CD4-positive, alpha-beta T cell treated with Interleukin-12 subunit alpha and Interleukin-12 subunit beta, for 1 hour (primary cell): ENCODE measurements at regions not wholly inside any gene's neighbourhood (a gene's known extent, or its start where the extent isn't known, plus 50 kb on each side); places are given as distances from the start of the nearest gene placed in this dataset.
"Not testable (repeated sequence)": the region's sequence is repeated elsewhere in the genome, so short reads cannot be mapped to it uniquely, and the experiment has no call there.

Source experiments
- DNase-seq: peaks from one replicate; pipeline ENCODE4 v3.0.0-alpha.2; 2020

DNA sequence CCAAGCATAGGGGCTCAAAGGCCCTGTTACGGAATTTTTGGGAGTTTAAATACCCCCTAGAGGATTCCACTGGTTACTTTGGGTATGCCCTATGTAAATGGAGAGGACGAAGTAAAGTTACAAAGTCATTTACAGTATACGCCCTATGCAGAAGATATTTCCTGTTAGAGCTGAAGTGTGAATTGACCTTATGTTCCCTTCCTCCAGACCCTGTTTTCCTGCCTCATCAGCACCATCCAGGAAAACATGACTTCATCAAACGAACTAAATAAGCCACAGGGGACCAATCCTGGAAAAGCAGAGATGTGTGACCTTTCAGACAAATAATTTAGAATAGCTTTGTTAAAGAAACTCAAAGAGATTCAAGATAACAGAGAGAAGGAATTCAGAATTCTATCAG lies 177.4 kb downstream of the SQOR start:
- no peak for DNase-seq

DNA sequence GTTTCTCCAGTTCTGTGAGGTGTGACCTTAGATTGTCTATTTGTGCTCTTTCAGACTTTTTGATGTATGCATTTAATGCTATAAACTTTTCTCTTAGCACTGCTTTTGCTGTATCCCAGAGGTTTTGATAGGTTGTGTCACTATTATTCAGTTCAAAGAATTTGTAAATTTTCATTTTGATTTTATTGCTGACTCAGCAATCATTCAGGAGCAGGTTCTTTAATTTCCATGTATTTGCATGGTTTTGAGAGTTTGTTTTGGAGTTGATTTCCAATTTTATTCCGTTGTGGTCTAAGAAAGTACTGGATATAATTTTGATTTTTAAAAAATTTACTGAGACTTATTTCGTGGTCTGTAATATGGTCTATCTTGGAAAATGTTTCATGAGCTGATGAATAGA lies 182.7 kb downstream of the SQOR start:
- not testable (repeated sequence) for DNase-seq

DNA sequence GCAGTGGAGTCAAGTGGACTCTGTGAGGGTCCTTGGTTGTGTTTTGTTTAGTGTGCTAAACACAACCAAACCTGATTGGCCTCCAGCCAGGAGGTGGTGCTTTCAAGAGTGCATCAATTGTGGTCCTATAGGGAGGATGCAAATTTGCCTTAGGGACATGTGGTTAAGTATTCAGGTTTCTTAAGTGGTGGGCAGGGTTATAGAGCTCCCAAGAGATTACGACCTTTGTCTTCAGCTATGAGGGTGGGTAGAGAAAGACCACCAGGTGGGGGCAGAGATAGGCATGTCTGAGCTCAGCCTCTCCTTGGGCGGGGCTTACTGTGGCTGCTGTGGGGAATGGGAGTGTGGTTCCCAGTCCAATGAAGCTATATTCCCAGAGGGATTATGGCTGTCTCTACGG lies 186.6 kb downstream of the SQOR start:
- DNase-seq: no peak

DNA sequence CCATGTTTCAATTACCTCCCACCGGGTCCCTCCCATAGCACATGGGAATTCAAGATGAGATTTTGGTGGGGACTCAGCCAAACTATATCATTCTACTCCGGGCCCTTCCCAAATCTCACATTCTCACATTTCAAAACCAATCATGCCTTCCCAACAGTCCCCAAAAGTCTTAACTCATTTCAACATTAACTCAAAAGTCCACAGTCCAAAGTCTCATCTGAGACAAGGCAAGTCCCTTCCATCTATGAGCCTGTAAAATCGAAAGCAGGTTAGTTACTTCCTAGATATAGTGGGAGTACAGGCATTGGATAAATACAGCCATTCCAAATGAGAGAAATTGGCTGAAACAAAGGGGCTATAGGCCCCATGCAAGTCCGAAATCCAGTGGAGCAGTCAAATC lies 188.1 kb downstream of the SQOR start:
- not testable (repeated sequence) for DNase-seq

- DNase-seq: no peak
Observed at GRCh38 chr15:45827275-45827674, 192.4 kb downstream of the SQOR start.

DNA sequence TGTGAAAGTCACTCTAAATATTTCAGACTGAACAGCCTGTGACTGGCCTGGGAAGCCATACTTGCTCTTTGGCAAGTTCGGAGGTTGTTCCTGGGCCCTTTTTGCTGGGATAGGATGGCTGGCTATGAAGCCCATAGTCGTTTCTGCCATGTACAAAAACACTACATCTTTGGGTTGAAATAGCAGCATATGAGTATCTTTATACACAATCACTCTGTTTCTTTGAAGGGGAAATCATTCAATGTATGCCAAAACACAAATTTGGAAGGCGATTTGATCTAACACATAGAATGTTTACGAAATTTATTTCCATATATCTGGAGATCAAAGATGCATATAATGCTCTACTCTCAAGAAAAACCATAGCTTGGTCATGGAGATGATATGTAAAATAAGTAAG lies 192.9 kb downstream of the SQOR start:
- DNase-seq: no peak

- DNase-seq: no peak
Observed at GRCh38 chr15:45829336-45830153, 194.7 kb downstream of the SQOR start.

DNA sequence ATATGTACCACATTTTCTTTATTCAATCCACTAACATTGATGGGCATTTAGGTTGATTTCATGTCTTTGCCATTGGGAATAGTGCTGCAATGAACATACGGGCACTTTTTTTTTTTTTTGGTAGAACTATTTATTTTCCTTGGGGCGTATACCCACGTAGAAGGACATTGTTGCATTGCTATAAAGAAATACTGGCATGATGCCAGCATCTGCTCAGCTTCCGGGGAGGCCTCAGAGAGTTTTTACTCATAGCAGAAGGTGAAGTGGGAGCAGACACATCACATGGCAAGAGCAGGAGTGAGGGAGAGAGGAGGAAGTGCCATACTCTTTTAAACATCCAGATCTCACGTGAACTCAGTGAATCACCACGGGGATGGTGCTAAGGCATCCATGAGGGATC lies 197.0 kb downstream of the SQOR start:
- no peak for DNase-seq

DNA sequence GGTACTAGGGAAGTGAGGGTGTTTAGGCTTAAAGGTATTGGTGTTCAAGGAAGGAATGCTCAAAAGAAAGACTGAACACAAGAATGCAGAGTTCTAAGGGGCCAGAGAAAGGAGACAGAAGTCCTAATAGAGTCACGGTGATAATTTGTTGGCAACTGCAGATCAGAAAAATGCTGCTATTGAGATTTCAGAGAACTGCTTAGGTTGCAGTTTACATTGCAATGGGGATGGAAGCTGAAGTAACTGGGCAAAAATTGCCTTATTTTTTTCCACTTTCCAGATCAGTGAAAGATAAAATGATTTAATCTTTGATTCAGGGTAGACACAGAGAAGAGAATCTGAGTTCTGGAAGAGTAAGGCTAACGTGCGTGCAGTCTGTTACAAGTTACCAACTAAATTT lies 199.8 kb downstream of the SQOR start:
- DNase-seq: no peak

DNA sequence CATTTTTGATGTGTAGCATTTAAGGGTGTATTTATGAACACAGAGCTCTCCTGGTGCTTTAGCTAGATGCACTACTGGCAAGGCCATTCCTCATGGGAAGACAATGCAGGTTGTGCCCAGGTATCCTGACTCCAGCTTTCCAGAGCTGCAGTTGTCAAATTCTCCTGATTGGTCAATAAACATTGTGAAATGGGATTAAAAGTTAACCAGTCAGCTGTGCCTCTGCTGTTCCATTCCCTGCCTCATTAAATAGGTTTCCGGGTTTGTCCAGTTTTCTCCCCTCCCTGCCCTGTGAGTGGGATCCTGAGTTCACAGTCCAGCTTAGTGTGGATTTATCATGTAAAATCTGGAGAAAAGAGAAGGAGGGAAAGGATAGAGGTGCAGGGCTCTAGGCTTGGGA lies 207.3 kb downstream of the SQOR start:
- no peak for DNase-seq

GRCh38 chr15:45847645-45848044 lies 212.8 kb downstream of the SQOR start:
- DNase-seq: no peak

DNA sequence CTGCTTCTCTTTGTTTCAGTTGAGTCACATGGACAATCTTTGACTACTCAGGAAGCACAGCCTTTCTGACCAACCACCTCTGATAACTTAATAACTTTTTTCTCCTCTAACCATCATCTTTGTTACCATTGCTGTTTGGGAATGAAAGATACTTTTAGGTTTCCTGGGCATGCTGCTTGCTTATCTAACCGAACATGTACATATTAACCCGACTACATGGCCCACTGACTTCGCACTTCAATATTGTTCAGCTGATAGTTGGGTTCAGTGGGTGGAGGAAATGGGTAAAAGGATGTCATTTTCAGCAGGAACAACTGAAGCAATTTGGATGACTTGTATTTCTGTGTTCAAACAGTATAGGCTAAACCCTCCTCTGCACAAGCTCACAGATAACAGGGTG lies 214.3 kb downstream of the SQOR start:
- no peak for DNase-seq

GRCh38 chr15:45854455-45855202 lies 219.8 kb downstream of the SQOR start:
- DNase-seq: no peak

DNA sequence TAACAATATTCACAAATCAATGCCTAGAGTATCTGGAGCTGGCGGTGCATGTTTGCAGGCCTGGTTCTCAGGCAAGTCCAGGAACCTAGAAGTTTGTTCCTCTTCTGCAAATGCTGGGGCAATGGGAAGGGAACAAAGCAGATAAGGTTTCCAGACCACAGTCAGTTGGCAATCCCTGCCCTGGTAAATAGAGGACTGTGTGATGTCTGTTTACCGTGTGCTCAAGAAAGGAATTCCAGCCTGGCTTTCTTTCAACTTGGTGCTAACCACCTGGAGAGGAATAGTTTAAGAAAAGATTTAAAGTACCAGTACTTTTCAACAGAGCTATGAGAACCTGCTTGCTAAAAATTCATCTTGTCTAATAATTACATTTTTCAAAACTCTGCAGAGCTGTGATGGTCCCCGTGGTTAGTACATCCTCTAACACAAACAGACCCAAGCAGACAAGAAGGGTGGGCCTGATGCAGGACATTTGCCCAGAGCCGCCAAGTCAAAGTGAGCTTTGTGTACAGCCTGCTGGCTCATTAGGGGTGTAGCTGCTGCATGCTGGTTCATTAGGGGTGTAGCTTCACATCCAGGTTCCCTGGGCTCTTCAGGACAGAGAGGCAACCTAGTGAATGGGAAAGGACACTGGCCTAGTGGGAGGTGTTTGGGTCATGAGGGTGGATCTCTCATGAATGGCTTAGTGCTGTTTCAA lies 220.5 kb downstream of the SQOR start:
- no peak for DNase-seq

DNA sequence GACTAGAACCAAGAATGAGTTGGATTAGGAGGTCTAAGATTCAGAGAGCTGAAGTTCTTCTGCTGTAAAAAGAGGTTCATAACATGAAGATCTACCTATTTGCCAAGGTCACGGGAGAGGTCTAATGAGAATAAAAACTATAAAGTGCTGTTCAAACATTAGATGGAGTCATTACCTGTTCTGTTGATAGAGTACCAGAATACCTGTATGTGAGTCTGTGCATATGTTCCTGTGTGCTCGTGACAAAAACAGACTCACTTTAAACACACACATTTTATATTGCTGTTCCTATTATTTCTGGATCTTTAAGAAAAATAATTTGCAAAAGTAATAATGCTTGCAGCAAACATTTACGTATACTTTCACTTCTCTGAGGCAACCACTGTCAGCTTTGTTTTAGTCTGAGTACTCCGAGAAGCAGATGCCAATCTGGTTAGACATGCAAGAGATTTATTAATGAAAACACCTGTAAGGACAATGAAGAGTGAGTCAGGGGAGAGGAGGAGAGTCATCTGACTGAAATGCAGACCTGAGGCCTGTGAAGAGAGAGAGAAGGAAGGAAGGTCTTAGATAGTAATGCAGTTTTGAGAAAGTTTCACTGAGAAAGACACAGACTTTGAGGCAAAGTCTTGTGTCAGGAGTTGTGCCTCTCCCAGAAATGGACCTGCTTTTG lies 221.2 kb downstream of the SQOR start:
- DNase-seq: no peak

- no peak for DNase-seq
Observed at GRCh38 chr15:45857291-45857690, 222.5 kb downstream of the SQOR start.

DNA sequence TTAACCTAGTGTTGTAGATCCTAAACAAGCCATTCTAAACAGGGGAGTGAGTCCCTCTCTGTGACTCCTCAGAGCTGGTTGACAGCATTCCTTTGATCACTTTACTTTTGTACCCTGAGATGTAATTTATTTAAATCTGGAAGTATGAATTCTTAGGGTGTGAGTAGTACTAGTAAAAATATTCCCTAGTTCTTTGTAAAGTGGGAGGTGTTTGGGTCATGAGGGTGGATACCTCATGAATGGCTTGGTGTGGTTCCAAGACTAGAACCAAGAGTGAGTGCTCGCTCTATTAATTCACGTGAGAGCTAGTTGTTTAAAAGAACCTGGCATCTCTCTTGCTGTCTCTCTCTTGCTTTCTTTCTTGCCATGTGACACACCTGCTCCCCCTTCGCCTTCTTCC lies 223.7 kb downstream of the SQOR start:
- DNase-seq: no peak

GRCh38 chr15:45862034-45862433 lies 227.2 kb downstream of the SQOR start:
- no peak for DNase-seq

DNA sequence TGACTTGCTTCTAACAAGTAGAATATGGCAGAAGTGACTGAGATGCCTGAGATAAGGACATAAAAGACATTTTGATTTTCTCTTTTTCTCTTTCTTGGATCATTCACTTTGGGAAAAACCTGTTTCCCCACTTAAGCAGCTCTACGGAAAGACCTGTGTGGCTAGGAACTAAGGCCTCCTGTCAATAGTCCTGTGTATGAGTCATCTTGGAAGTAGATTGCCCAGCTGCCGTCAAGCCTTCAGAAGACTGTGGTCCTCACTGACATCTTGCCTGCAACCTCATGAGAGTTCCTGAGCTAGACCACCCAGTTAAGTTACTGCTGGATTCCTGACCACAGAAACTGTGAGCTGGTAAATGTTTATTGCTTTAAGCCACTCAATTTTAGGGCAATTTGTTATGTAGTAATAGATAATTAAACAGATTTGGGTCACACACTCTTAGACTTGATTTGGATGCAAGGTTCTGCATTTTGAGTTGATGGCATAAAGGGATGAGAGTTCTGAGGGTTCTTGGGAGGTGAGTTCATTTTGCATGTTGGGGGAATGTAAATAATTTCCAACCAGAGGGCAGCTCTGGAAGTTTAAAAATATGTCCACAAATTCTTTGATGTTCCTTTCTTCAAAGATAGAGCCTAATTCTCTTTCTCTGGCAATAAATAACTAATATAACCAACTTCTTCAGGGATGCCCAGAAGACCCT lies 229.2 kb downstream of the SQOR start:
- DNase-seq: no peak

- DNase-seq: no peak
Observed at GRCh38 chr15:45866616-45867015, 231.8 kb downstream of the SQOR start.

DNA sequence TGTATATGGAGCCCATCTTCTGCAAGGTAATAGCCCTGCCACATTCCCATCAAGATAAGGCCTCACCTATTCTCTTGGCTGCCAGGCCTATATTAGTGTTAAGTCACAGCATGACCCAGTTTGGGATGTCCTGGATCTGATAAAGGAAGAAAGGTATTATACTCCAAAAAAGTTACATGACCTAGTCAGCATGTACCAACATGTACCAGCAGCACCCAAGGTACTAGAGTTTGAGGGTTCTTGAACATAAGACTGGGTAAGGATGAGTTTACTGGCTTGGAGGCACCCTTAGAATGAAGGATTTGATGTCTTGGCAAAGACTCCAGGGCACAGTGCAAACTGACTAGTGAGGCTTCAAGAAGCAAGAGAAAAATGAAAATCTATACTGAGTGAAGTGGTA lies 232.5 kb downstream of the SQOR start:
- no peak for DNase-seq

- DNase-seq: no peak
Observed at GRCh38 chr15:45868109-45868691, 233.4 kb downstream of the SQOR start.
